HepG2 (cell line): ENCODE measurements at regions not wholly inside any gene's neighbourhood (a gene's known extent, or its start where the extent isn't known, plus 50 kb on each side); places are given as distances from the start of the nearest gene placed in this dataset.

Experiments
- ATAC-seq: fragments of 200-7000 bp; cut with Tn5 transposase; 3 replicates; pipeline ENCODE4 v1.9.1; 2020; ENCODE audit warnings: mild to moderate bottlenecking, moderate library complexity
- BruUV-seq: library from RNA; stranded (reverse); fragments of 400-500 nt; replicated peaks from 2 replicates; lab custom pipeline; 2021; lab: Mats Ljungman, UMichigan
- CTCF ChIA-PET: fragments of 300-600 bp; formaldehyde crosslinking; extraction: SDS; loops from one replicate; lab custom pipeline; 2021; ENCODE audit warnings: low total read pairs, inconsistent platforms, low intra/inter-chr PET ratio; lab: Yijun Ruan, JAX
- POLR2A ChIA-PET: fragments of 350-600 bp; sonication (Branson Sonifier 250); formaldehyde crosslinking; loops from one replicate; lab custom pipeline; 2020; ENCODE audit warnings: antibody characterized with exemption, inconsistent platforms; lab: Yijun Ruan, JAX
- DNase-seq: peaks from one replicate; pipeline ENCODE4 v3.0.0-alpha.2; 2015; ENCODE audit warnings: low spot score
- FAIRE-seq: peaks from 3 replicates; lab custom pipeline; 2011; peaks lifted over from hg19 to GRCh38; lab: Jason Lieb, UNC
- H2AFZ ChIP-seq: one replicate; pipeline ENCODE4 v1.6.1; 2011; ENCODE audit warnings: low read length, inconsistent platforms
- H3K27ac ChIP-seq: fragments of 300-600 bp; 3 replicates; pipeline ENCODE4 v1.8.0; 2011; ENCODE audit warnings: mixed run types, mild to moderate bottlenecking, mixed read lengths, low read length, inconsistent platforms; ENCODE audit not compliant: insufficient read depth; ENCODE audit errors: extremely low read length
- H3K27me3 ChIP-seq, 2 experiments: fragments of 200-600 bp in 1 of 2; 2 replicates in 1 of 2; 3 replicates in 1 of 2; pipeline versions ENCODE4 v1.6.0 to v1.8.0; 2011; ENCODE audit warnings: low read length in 2 of 2, mild to moderate bottlenecking in 2 of 2, moderate library complexity in 2 of 2, inconsistent platforms in 1 of 2; ENCODE audit not compliant: insufficient read depth in 2 of 2, control insufficient read depth in 1 of 2
- H3K36me3 ChIP-seq, 2 experiments: fragments of 200-600 bp in 1 of 2; replicated peaks in 1 of 2; 2 replicates in 1 of 2; 3 replicates in 1 of 2; pipeline versions ENCODE4 v1.5.1 to v1.8.0; 2011; ENCODE audit warnings: low read length in 2 of 2, inconsistent platforms in 1 of 2; ENCODE audit not compliant: insufficient read depth in 2 of 2, control insufficient read depth in 1 of 2
- H3K4me1 ChIP-seq: 2 replicates; pipeline ENCODE4 v1.5.1; 2012; ENCODE audit warnings: low read length, inconsistent platforms; ENCODE audit not compliant: insufficient read depth
- H3K4me2 ChIP-seq: 2 replicates; pipeline ENCODE4 v1.6.0; 2011; ENCODE audit warnings: low read depth, low read length, inconsistent platforms
- H3K4me3 ChIP-seq, 3 experiments: fragments of 200-600 bp in 1 of 3; sonication (generic), shearing (Covaris generic) in 1 of 3; replicated peaks in 1 of 3; 2 replicates each; pipeline ENCODE4 v1.5.1; 2011 to 2016; ENCODE audit warnings: low read length in 3 of 3, inconsistent platforms in 2 of 3, low read depth in 2 of 3, mild to moderate bottlenecking in 2 of 3, control low read depth in 1 of 3, mixed read lengths in 1 of 3; ENCODE audit not compliant: insufficient read depth in 1 of 3
- H3K79me2 ChIP-seq: one replicate; pipeline ENCODE4 v1.6.1; 2011; ENCODE audit warnings: low read length, inconsistent platforms; ENCODE audit not compliant: insufficient read depth
- H3K9ac ChIP-seq: 2 replicates; pipeline ENCODE4 v1.6.0; 2011; ENCODE audit warnings: mild to moderate bottlenecking, low read depth, low read length, inconsistent platforms; ENCODE audit not compliant: insufficient read depth
- H3K9me3 ChIP-seq: 2 replicates; pipeline ENCODE4 v1.5.1; 2012; ENCODE audit warnings: mild to moderate bottlenecking, low read length
- H4K20me1 ChIP-seq: 2 replicates; pipeline ENCODE4 v1.6.0; 2011; ENCODE audit warnings: inconsistent platforms, mild to moderate bottlenecking, low read length, moderate library complexity; ENCODE audit not compliant: insufficient read depth
- CCAR2 ChIP-seq: fragments of 200-400 bp; formaldehyde crosslinking; optimal IDR thresholded peaks from 2 replicates; pipeline ENCODE3; 2018; ENCODE audit warnings: low read depth, mild to moderate bottlenecking, low read length, moderate library complexity
- GTF3A ChIP-seq: sonication (generic); formaldehyde crosslinking; conservative IDR thresholded peaks from 2 replicates; pipeline ENCODE4 v1.4.0; 2020; ENCODE audit warnings: mild to moderate bottlenecking, missing genetic modification reagents
- PITX1 ChIP-seq: sonication (generic); formaldehyde crosslinking; IDR thresholded peaks from 2 replicates; pipeline ENCODE4 v1.5.1; 2020; ENCODE audit warnings: mild to moderate bottlenecking, missing genetic modification reagents
- REPIN1 ChIP-seq: sonication (generic); formaldehyde crosslinking; IDR thresholded peaks from 2 replicates; pipeline ENCODE4 v1.8.0; 2022; ENCODE audit warnings: missing genetic modification reagents, low read depth, mild to moderate bottlenecking, borderline replicate concordance
- WGBS: methylation state at CpG from one replicate; pipeline ENCODE4 v1.1.6; 2017; ENCODE audit warnings: low lambda C conversion rate; 5-methylcytosine and 5-hydroxymethylcytosine counted together
- in situ Hi-C: cut with HindIII; loops from 2 replicates; pipeline ENCODE4 v1.10.0; 2017; ENCODE audit warnings: low pct_unique_long_range_greater_than_20kb; ENCODE audit not compliant: extremely low pct_ligation_motif_present
- intact Hi-C: fragments of 100-400 bp; cut with micrococcal nuclease; formaldehyde crosslinking; loops from one replicate; pipeline ENCODE4 v1.10.0; 2022; ENCODE audit not compliant: unreplicated experiment
- TF ChIP-seq, protein P1 (sequence below): sonication (generic); formaldehyde crosslinking; IDR thresholded peaks from 2 replicates; pipeline ENCODE4 v1.4.0; 2020; ENCODE audit warnings: missing genetic modification reagents

DNA sequence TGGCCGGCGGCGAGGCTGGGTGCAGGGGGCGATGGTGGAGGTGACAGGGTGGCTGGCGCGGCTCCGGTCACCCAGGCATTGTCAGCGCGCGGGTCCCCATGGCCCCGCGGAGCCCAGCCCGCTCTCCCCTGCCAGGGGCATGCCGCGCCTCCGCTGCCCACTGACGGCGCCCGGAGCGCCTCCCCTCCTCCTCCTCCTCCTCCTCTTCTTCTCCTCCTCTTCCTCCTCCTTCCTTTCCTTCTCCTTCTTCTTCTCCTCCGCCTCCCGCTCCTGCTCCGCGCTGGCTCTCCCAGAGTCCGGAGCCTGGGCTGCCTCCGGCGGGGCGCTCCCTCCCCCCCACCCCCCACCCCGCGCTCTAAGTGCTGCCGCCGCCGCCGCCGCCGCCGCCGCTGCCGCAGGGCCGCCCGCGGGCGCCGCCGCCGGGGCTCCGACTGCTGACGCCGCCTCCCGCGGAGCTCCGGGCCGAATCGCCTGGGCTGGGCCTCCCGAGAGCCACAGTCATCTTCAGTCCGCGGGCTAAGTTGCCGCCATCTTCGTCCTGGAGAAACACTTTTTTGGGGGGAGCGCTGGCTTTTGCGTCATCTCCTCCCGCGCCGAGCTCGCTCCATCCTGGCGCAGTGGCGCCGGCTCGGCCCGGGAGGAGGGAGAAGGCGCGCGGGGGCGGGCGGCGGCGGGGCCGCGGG is 348.3 kb downstream of the LIG4 start:
- no peak overlapping the region for H3K9ac ChIP-seq
- TF ChIP-seq CCAR2 (no peak), REPIN1 (CRISPR knock-in tag) (no peak), GTF3A (no peak), PITX1 (no peak)
- TF ChIP-seq, protein P1, sequence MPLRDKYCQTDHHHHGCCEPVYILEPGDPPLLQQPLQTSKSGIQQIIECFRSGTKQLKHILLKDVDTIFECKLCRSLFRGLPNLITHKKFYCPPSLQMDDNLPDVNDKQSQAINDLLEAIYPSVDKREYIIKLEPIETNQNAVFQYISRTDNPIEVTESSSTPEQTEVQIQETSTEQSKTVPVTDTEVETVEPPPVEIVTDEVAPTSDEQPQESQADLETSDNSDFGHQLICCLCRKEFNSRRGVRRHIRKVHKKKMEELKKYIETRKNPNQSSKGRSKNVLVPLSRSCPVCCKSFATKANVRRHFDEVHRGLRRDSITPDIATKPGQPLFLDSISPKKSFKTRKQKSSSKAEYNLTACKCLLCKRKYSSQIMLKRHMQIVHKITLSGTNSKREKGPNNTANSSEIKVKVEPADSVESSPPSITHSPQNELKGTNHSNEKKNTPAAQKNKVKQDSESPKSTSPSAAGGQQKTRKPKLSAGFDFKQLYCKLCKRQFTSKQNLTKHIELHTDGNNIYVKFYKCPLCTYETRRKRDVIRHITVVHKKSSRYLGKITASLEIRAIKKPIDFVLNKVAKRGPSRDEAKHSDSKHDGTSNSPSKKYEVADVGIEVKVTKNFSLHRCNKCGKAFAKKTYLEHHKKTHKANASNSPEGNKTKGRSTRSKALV (CRISPR knock-in tag), result 0 out of 2 replicates have a peak, but pooled peaks have one; percentile 7
- FAIRE-seq (no peak), ATAC-seq (peak; percentile 36), DNase-seq (no peak)
- H3K4me1 ChIP-seq, result no peaks in the 10 kb centered on the region
- no TSS peak for BruUV-seq
- H2AFZ ChIP-seq, result no peak overlapping the region
- CTCF ChIA-PET, result no interaction called here
- no peaks in the 10 kb centered on the region for H3K9me3 ChIP-seq
- H3K36me3 ChIP-seq, result no peaks in the 10 kb centered on the region
- no peaks in the 10 kb centered on the region for H4K20me1 ChIP-seq
- peaks cover 2 to 23% of the 10 kb centered on the region in 2 experiments; a peak in 2 of 5 replicates for H3K27me3 ChIP-seq
- no peaks in the 10 kb centered on the region for H3K79me2 ChIP-seq
- intact Hi-C loops (no loop called here), in situ Hi-C loops (loop anchor here (25.0 kb wide), 1 partner anchor 655 kb away; no protein-coding TSS in a partner anchor)
- H3K4me3 ChIP-seq, result peak overlapping the region in 1 of 3 experiments; percentile 31; a peak in 3 of 6 replicates
- POLR2A ChIA-PET, result no interaction called here
- H3K27ac ChIP-seq, result no peak overlapping the region
- H3K4me2 ChIP-seq, result peak overlapping the region; percentile 45
- WGBS, result 9% methylated on average over 37 of the region's 79 CpGs
